OCI-LY1 (cell line): ENCODE measurements at regions not wholly inside any gene's neighbourhood (a gene's known extent, or its start where the extent isn't known, plus 50 kb on each side); places are given as distances from the start of the nearest gene placed in this dataset.

Experiments used
- H2AFZ ChIP-seq: fragments of 200-600 bp; sonication (generic), shearing (Covaris generic); 2 replicates; pipeline ENCODE4 v1.6.0; 2014; ENCODE audit warnings: antibody characterized with exemption, mild to moderate bottlenecking, low read length
- H3F3A ChIP-seq: fragments of 200-600 bp; sonication (generic), shearing (Covaris generic); 2 replicates; pipeline ENCODE4 v1.6.0; 2014; ENCODE audit warnings: mild to moderate bottlenecking, antibody characterized with exemption, low read length, moderate library complexity; ENCODE audit not compliant: insufficient read depth
- H3K27ac ChIP-seq: fragments of 200-600 bp; sonication (generic); 2 replicates; pipeline ENCODE4 v1.5.1; 2014; ENCODE audit warnings: low read length, mixed run types, mild to moderate bottlenecking, low read depth; ENCODE audit not compliant: poor library complexity, severe bottlenecking
- H3K27me3 ChIP-seq: fragments of 200-600 bp; sonication (generic); 2 replicates; pipeline ENCODE4 v1.6.0; 2014; ENCODE audit warnings: antibody characterized with exemption, mild to moderate bottlenecking, low read length, moderate library complexity; ENCODE audit not compliant: insufficient read depth
- H3K36me3 ChIP-seq: fragments of 200-600 bp; sonication (generic); 2 replicates; pipeline ENCODE4 v1.6.1; 2014; ENCODE audit warnings: mild to moderate bottlenecking, antibody characterized with exemption, low read length, moderate library complexity, mixed read lengths; ENCODE audit not compliant: insufficient read depth
- H3K4me1 ChIP-seq: fragments of 200-600 bp; sonication (generic); 2 replicates; pipeline ENCODE4 v1.5.1; 2014; ENCODE audit warnings: mild to moderate bottlenecking, low read length, moderate library complexity; ENCODE audit not compliant: insufficient read depth, severe bottlenecking
- H3K4me2 ChIP-seq: fragments of 200-600 bp; sonication (generic), shearing (Covaris generic); 2 replicates; pipeline ENCODE4 v1.6.1; 2014; ENCODE audit warnings: low read length
- H3K4me3 ChIP-seq: fragments of 200-600 bp; sonication (generic); 2 replicates; pipeline ENCODE4 v1.5.1; 2014; ENCODE audit warnings: low read length, low read depth, mild to moderate bottlenecking, mixed read lengths; ENCODE audit not compliant: poor library complexity, severe bottlenecking
- H3K79me2 ChIP-seq: fragments of 200-600 bp; shearing (Covaris generic); 2 replicates; pipeline ENCODE4 v1.6.1; 2016; ENCODE audit warnings: mixed run types, low read length, mixed read lengths; ENCODE audit not compliant: insufficient read depth
- H3K9ac ChIP-seq: fragments of 200-600 bp; sonication (generic), shearing (Covaris generic); 2 replicates; pipeline ENCODE4 v1.6.1; 2014; ENCODE audit warnings: mild to moderate bottlenecking, low read length, mixed read lengths
- H3K9me2 ChIP-seq: fragments of 200-600 bp; sonication (generic), shearing (Covaris generic); 2 replicates; pipeline ENCODE4 v1.6.1; 2014; ENCODE audit warnings: low read depth, mild to moderate bottlenecking, low read length, mixed read lengths
- H3K9me3 ChIP-seq: fragments of 200-600 bp; shearing (Covaris generic); 2 replicates; pipeline ENCODE4 v1.6.1; 2014; ENCODE audit warnings: low read length, mixed read lengths
- H4K20me1 ChIP-seq: fragments of 200-600 bp; sonication (generic), shearing (Covaris generic); 2 replicates; pipeline ENCODE4 v1.6.0; 2016; ENCODE audit warnings: mild to moderate bottlenecking, low read length; ENCODE audit not compliant: insufficient read depth
- CTCF ChIP-seq: fragments of 200-600 bp; sonication (generic), shearing (Covaris generic); IDR thresholded peaks from 2 replicates; pipeline ENCODE4 v1.5.1; 2017; ENCODE audit warnings: mild to moderate bottlenecking, antibody characterized with exemption, low read length, moderate library complexity, mixed read lengths
- EZH2 ChIP-seq: fragments of 200-600 bp; sonication (generic), shearing (Covaris generic); IDR thresholded peaks from 2 replicates; pipeline ENCODE4 v1.8.0; 2017; ENCODE audit warnings: borderline replicate concordance, mixed run types, mild to moderate bottlenecking, antibody characterized with exemption, low read length, moderate library complexity, mixed read lengths

- Histone ChIP-seq H3K79me2 (no peaks in the 10 kb centered on the region), H3K36me3 (no peaks in the 10 kb centered on the region), H3K27ac (no peak overlapping the region), H3K9ac (no peak overlapping the region), H3K4me2 (no peak overlapping the region), H2AFZ (no peak overlapping the region), H3K4me3 (no peak overlapping the region), H3K4me1 (no peaks in the 10 kb centered on the region), H3K9me3 (no peaks in the 10 kb centered on the region), H3K27me3 (no peaks in the 10 kb centered on the region), H3F3A (no peaks in the 10 kb centered on the region), H4K20me1 (no peaks in the 10 kb centered on the region), H3K9me2 (no peaks in the 10 kb centered on the region)
- TF ChIP-seq EZH2 (no peak), CTCF (no peak)
Measured at GRCh38 chr7:11221984-11222383, 248.3 kb downstream of the PHF14 start.

GRCh38 chr7:11224535-11224934 lies 250.9 kb downstream of the PHF14 start:
- Histone ChIP-seq H3K4me2 (no peak overlapping the region), H3K36me3 (no peaks in the 10 kb centered on the region), H3K9ac (no peak overlapping the region), H3K4me1 (no peaks in the 10 kb centered on the region), H3K9me2 (no peaks in the 10 kb centered on the region), H3K9me3 (no peaks in the 10 kb centered on the region), H3K79me2 (no peaks in the 10 kb centered on the region), H3K4me3 (no peak overlapping the region), H3K27ac (no peak overlapping the region), H4K20me1 (no peaks in the 10 kb centered on the region), H3F3A (no peaks in the 10 kb centered on the region), H2AFZ (no peak overlapping the region), H3K27me3 (no peaks in the 10 kb centered on the region)
- TF ChIP-seq CTCF (no peak), EZH2 (no peak)

- TF ChIP-seq EZH2 = no peak
- TF ChIP-seq CTCF = no peak
- Histone ChIP-seq H3F3A (no peaks in the 10 kb centered on the region), H3K9ac (no peak overlapping the region), H3K27me3 (no peaks in the 10 kb centered on the region), H3K4me1 (no peaks in the 10 kb centered on the region), H3K9me3 (no peaks in the 10 kb centered on the region), H2AFZ (no peak overlapping the region), H4K20me1 (no peaks in the 10 kb centered on the region), H3K36me3 (no peaks in the 10 kb centered on the region), H3K27ac (no peak overlapping the region), H3K4me3 (no peak overlapping the region), H3K4me2 (no peak overlapping the region), H3K9me2 (no peaks in the 10 kb centered on the region), H3K79me2 (no peaks in the 10 kb centered on the region)
Measured at GRCh38 chr7:11228515-11228914, 254.8 kb downstream of the PHF14 start.
